VCaP (cell line): ENCODE measurements at regions not wholly inside any gene's neighbourhood (a gene's known extent, or its start where the extent isn't known, plus 50 kb on each side); places are given as distances from the start of the nearest gene placed in this dataset.

Experiments
- H3K27ac ChIP-seq: fragments of 450-650 bp; 2 replicates; pipeline ENCODE4 v1.5.1; 2017
- CTCF ChIP-seq: fragments of 450-650 bp; conservative IDR thresholded peaks from 2 replicates; pipeline ENCODE4 v1.5.1; 2017; ENCODE audit warnings: mild to moderate bottlenecking, moderate library complexity

GRCh38 chr2:66346231-66346664, 88.7 kb upstream of the MEIS1 start:
- no peak for TF ChIP-seq CTCF

GRCh38 chr2:66344087-66344663, 90.8 kb upstream of the MEIS1 start:
- H3K27ac ChIP-seq: no peak overlapping the region
- TF ChIP-seq CTCF: no peak

More at GRCh38 chr2:66346231-66346664, 88.7 kb upstream of the MEIS1 start:
- H3K27ac ChIP-seq: no peak overlapping the region

- no peak for TF ChIP-seq CTCF
These were observed 91.7 kb upstream of the MEIS1 start for GRCh38 chr2:66343259-66343658.

GRCh38 chr2:66340521-66340920, 94.4 kb upstream of the MEIS1 start:
- no peak overlapping the region for H3K27ac ChIP-seq
- TF ChIP-seq CTCF: no peak

More at GRCh38 chr2:66343259-66343658, 91.7 kb upstream of the MEIS1 start:
- H3K27ac ChIP-seq: no peak overlapping the region

GRCh38 chr2:66334237-66335029, 100.5 kb upstream of the MEIS1 start:
- H3K27ac ChIP-seq: no peak overlapping the region
- TF ChIP-seq CTCF: no peak

GRCh38 chr2:66331176-66331575, 103.7 kb upstream of the MEIS1 start:
- TF ChIP-seq CTCF: no peak
- H3K27ac ChIP-seq: no peak overlapping the region

- no peak for TF ChIP-seq CTCF
- H3K27ac ChIP-seq: no peak overlapping the region
These were observed 105.8 kb upstream of the MEIS1 start for GRCh38 chr2:66329081-66329605.
